Neural cell (in vitro differentiated cells): ENCODE measurements at regions not wholly inside any gene's neighbourhood (a gene's known extent, or its start where the extent isn't known, plus 50 kb on each side); places are given as distances from the start of the nearest gene placed in this dataset.

Experiments
- H2AFZ ChIP-seq: fragments of 200-600, 300-800 bp; sonication (generic), shearing (Covaris generic); 2 replicates; pipeline ENCODE4 v1.6.0; 2014; ENCODE audit warnings: low read depth, mild to moderate bottlenecking, antibody characterized with exemption, low read length, moderate library complexity
- H3F3A ChIP-seq: fragments of 200-600 bp; shearing (Covaris generic); 2 replicates; pipeline ENCODE4 v1.6.1; 2016; ENCODE audit warnings: mild to moderate bottlenecking, moderate library complexity, mixed read lengths, antibody characterized with exemption, low read length; ENCODE audit not compliant: insufficient read depth, poor library complexity, severe bottlenecking
- H3K27ac ChIP-seq: fragments of 200-600, 300-800 bp; sonication (generic), shearing (Covaris generic); 2 replicates; pipeline ENCODE4 v1.5.1; 2014; ENCODE audit warnings: mild to moderate bottlenecking, low read length, moderate library complexity
- H3K27me3 ChIP-seq: fragments of 300-800, 200-600 bp; sonication (generic), shearing (Covaris generic); 2 replicates; pipeline ENCODE4 v1.6.0; 2014; ENCODE audit warnings: mild to moderate bottlenecking, low read depth, low read length, moderate library complexity; ENCODE audit not compliant: insufficient read depth
- H3K36me3 ChIP-seq: fragments of 300-800, 200-600 bp; sonication (generic), shearing (Covaris generic); 2 replicates; pipeline ENCODE4 v1.5.1; 2014; ENCODE audit warnings: mild to moderate bottlenecking, antibody characterized with exemption, low read length, moderate library complexity; ENCODE audit not compliant: insufficient read depth
- H3K4me2 ChIP-seq: fragments of 300-800, 200-600 bp; sonication (generic), shearing (Covaris generic); 2 replicates; pipeline ENCODE4 v1.6.0; 2014; ENCODE audit warnings: mild to moderate bottlenecking, low read length
- H3K4me3 ChIP-seq: fragments of 300-800, 200-600 bp; sonication (generic), shearing (Covaris generic); 2 replicates; pipeline ENCODE4 v1.5.1; 2014; ENCODE audit warnings: mild to moderate bottlenecking, low read length, moderate library complexity
- H3K79me2 ChIP-seq: fragments of 200-600 bp; shearing (Covaris generic); replicated peaks from 2 replicates; pipeline ENCODE4 v1.6.0; 2014; ENCODE audit warnings: mild to moderate bottlenecking, low read length, moderate library complexity; ENCODE audit not compliant: insufficient read depth
- H3K9ac ChIP-seq: fragments of 300-800, 200-600 bp; sonication (generic), shearing (Covaris generic); 2 replicates; pipeline ENCODE4 v1.6.1; 2016; ENCODE audit warnings: mild to moderate bottlenecking, low read length, mixed read lengths
- H3K9me2 ChIP-seq: fragments of 200-600 bp; shearing (Covaris generic); 2 replicates; pipeline ENCODE4 v1.6.1; 2016; ENCODE audit warnings: mild to moderate bottlenecking, low read length, mixed read lengths; ENCODE audit not compliant: insufficient read depth
- H3K9me3 ChIP-seq: fragments of 200-600, 300-800 bp; sonication (generic), shearing (Covaris generic); 2 replicates; pipeline ENCODE4 v1.6.1; 2016; ENCODE audit warnings: mild to moderate bottlenecking, mixed run types, low read length, moderate library complexity, mixed read lengths
- H4K20me1 ChIP-seq: fragments of 200-600 bp; shearing (Covaris generic); 2 replicates; pipeline ENCODE4 v1.6.1; 2016; ENCODE audit warnings: mild to moderate bottlenecking, mixed run types; ENCODE audit not compliant: insufficient read depth
- CTCF ChIP-seq: fragments of 450-650 bp; IDR thresholded peaks from 2 replicates; pipeline ENCODE4 v1.5.1; 2014; ENCODE audit warnings: antibody characterized with exemption, mild to moderate bottlenecking, moderate library complexity; ENCODE audit not compliant: poor library complexity, severe bottlenecking
- EP300 ChIP-seq: fragments of 450-650 bp; conservative IDR thresholded peaks from 2 replicates; pipeline ENCODE4 v1.6.1; 2014; ENCODE audit warnings: antibody characterized with exemption, mild to moderate bottlenecking, moderate library complexity; ENCODE audit not compliant: poor library complexity, severe bottlenecking
- EZH2 ChIP-seq: fragments of 200-600, 300-800 bp; shearing (Covaris generic), sonication (generic); IDR thresholded peaks from 2 replicates; pipeline ENCODE4 v1.6.1; 2014; ENCODE audit warnings: antibody characterized with exemption, low read length, borderline replicate concordance, mild to moderate bottlenecking; ENCODE audit not compliant: insufficient read depth, poor library complexity, severe bottlenecking
- MXI1 ChIP-seq: fragments of 450-650 bp; conservative IDR thresholded peaks from 2 replicates; pipeline ENCODE4 v1.6.1; 2014; ENCODE audit warnings: antibody characterized with exemption, mild to moderate bottlenecking; ENCODE audit not compliant: poor library complexity, severe bottlenecking
- POLR2AphosphoS5 ChIP-seq: IDR thresholded peaks from 2 replicates; pipeline ENCODE4 v1.6.1; 2012
- RAD21 ChIP-seq: fragments of 450-650 bp; conservative IDR thresholded peaks from 2 replicates; pipeline ENCODE4 v1.6.1; 2014; ENCODE audit warnings: antibody characterized with exemption, mild to moderate bottlenecking, moderate library complexity
- REST ChIP-seq: IDR thresholded peaks from 2 replicates; pipeline ENCODE4 v1.6.1; 2012; ENCODE audit warnings: borderline replicate concordance
- SMC3 ChIP-seq: fragments of 450-650 bp; conservative IDR thresholded peaks from 2 replicates; pipeline ENCODE4 v1.6.1; 2014; ENCODE audit warnings: antibody characterized with exemption, mild to moderate bottlenecking, moderate library complexity; ENCODE audit not compliant: poor library complexity
- TAF1 ChIP-seq: IDR thresholded peaks from 2 replicates; pipeline ENCODE4 v1.6.1; 2012; ENCODE audit warnings: low read depth

- Histone ChIP-seq H3K9me3 (no peaks in the 10 kb centered on the region), H3F3A (no peaks in the 10 kb centered on the region), H3K27me3 (no peaks in the 10 kb centered on the region), H4K20me1 (no peaks in the 10 kb centered on the region), H3K27ac (no peak overlapping the region), H3K9me2 (no peaks in the 10 kb centered on the region), H3K4me2 (no peak overlapping the region), H3K4me3 (no peak overlapping the region), H2AFZ (no peak overlapping the region), H3K9ac (no peak overlapping the region), H3K36me3 (no peaks in the 10 kb centered on the region), H3K79me2 (no peaks in the 10 kb centered on the region)
- no peak for TF ChIP-seq EP300
Measured at GRCh38 chr12:33251548-33251947, 188.1 kb downstream of the SYT10 start.

- TF ChIP-seq POLR2AphosphoS5, result no peak
- no peak for TF ChIP-seq SMC3
- no peak for TF ChIP-seq EZH2
- TF ChIP-seq MXI1, result no peak
- no peak for TF ChIP-seq EP300
- no peak for TF ChIP-seq RAD21
- no peak for TF ChIP-seq TAF1
- TF ChIP-seq REST, result no peak
- TF ChIP-seq CTCF, result no peak
- H3K9ac ChIP-seq, result no peak overlapping the region
- no peak overlapping the region for H3K27ac ChIP-seq
- no peaks in the 10 kb centered on the region for H3K79me2 ChIP-seq
- H3K9me2 ChIP-seq, result no peaks in the 10 kb centered on the region
- H3K4me2 ChIP-seq, result no peak overlapping the region
- no peaks in the 10 kb centered on the region for H3K27me3 ChIP-seq
- H3K9me3 ChIP-seq, result no peaks in the 10 kb centered on the region
- no peaks in the 10 kb centered on the region for H3K36me3 ChIP-seq
- H2AFZ ChIP-seq, result no peak overlapping the region
- H4K20me1 ChIP-seq, result no peaks in the 10 kb centered on the region
- no peaks in the 10 kb centered on the region for H3F3A ChIP-seq
- no peak overlapping the region for H3K4me3 ChIP-seq
Measured at GRCh38 chr12:33248364-33248763, 191.3 kb downstream of the SYT10 start.

- Histone ChIP-seq H2AFZ (no peak overlapping the region), H3K4me2 (no peak overlapping the region), H3K9me3 (no peaks in the 10 kb centered on the region), H3K36me3 (no peaks in the 10 kb centered on the region), H3F3A (no peaks in the 10 kb centered on the region), H4K20me1 (no peaks in the 10 kb centered on the region), H3K79me2 (no peaks in the 10 kb centered on the region), H3K9me2 (no peaks in the 10 kb centered on the region), H3K9ac (no peak overlapping the region), H3K27me3 (no peaks in the 10 kb centered on the region), H3K4me3 (no peak overlapping the region), H3K27ac (no peak overlapping the region)
- TF ChIP-seq CTCF (no peak), REST (no peak), EZH2 (no peak), TAF1 (no peak), POLR2AphosphoS5 (no peak), MXI1 (no peak), SMC3 (no peak), EP300 (no peak), RAD21 (no peak)
Measured at GRCh38 chr12:33247625-33248024, 192.0 kb downstream of the SYT10 start.
